ENCODE measurements at regions not wholly inside any gene's neighbourhood (a gene's known extent, or its start where the extent isn't known, plus 50 kb on each side); places are given as distances from the start of the nearest gene placed in this dataset.

DNA sequence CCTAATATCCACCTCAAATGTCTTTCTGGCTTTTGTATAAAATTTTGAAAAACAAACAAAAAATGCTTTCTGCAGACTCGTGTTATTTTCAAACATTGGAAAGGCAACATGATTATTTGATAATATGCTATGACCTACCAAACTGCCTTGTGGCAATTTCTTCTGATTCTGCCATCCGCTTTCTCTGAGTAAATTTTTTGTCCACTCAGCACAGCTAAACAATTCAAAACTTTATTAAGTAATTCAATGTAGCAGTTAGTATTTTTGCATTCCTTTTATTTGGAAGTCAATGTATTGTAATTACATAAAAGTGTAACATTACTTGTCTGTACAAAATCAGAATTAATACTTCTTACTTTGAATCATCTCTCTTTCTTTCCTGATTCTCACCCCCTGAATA, 1206.6 kb upstream of the EYS start:
- no peak overlapping the region for H3K27ac ChIP-seq (ENCODE audit: low read depth in 2 of 2, low read length in 1 of 2)
- no peaks in the 10 kb centered on the region for H3K27me3 ChIP-seq (ENCODE audit: control insufficient read depth in 1 of 2, insufficient read depth in 2 of 2, low read length in 2 of 2)
- H3K9me3 ChIP-seq (ENCODE audit: control insufficient read depth in 2 of 2, insufficient read depth in 1 of 2, low read depth in 1 of 2, low read length in 1 of 2), result no peaks in the 10 kb centered on the region
- no peak overlapping the region for H3K4me3 ChIP-seq (ENCODE audit: low read depth in 1 of 2, low read length in 2 of 2)
- H3K4me1 ChIP-seq (ENCODE audit: control insufficient read depth in 2 of 2, insufficient read depth in 2 of 2, low read length in 1 of 2), result no peaks in the 10 kb centered on the region
- no peaks in the 10 kb centered on the region for H3K36me3 ChIP-seq (ENCODE audit: control insufficient read depth in 2 of 2, insufficient read depth in 2 of 2, low read length in 1 of 2)
- WGBS, 2 donors, result 62 to 67% methylated on average over 2 of the region's 2 CpGs

DNA sequence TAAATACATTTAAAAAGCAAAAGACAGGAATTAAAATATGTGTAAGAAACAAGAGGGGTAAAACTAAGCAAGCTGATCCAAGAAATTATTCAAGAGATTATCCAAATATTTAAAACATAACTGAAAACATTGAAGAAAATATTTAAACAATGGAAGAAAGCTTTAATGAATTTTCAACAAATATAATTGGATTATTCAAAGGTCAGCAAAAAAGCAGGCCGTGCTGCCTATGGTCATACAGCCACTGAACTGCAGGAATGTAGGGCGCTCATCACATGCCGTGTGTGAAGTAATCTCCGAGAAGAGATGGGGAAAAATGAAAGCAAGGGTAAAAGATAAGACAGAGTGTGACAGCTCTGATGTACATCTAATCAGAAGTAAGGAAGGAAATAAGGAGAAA, 1195.4 kb upstream of the EYS start:
- Histone ChIP-seq H3K4me1 (ENCODE audit: control insufficient read depth in 2 of 2, insufficient read depth in 2 of 2, low read length in 1 of 2) (no peaks in the 10 kb centered on the region), H3K4me3 (ENCODE audit: low read depth in 1 of 2, low read length in 2 of 2) (no peak overlapping the region), H3K9me3 (ENCODE audit: control insufficient read depth in 2 of 2, insufficient read depth in 1 of 2, low read depth in 1 of 2, low read length in 1 of 2) (peaks cover 0 to 3% of the 10 kb centered on the region in 2 donors), H3K36me3 (ENCODE audit: control insufficient read depth in 2 of 2, insufficient read depth in 2 of 2, low read length in 1 of 2) (no peaks in the 10 kb centered on the region), H3K27me3 (ENCODE audit: control insufficient read depth in 1 of 2, insufficient read depth in 2 of 2, low read length in 2 of 2) (no peaks in the 10 kb centered on the region), H3K27ac (ENCODE audit: low read depth in 2 of 2, low read length in 1 of 2) (no peak overlapping the region)
- WGBS, 2 donors, result 41 to 45% methylated on average over 4 of the region's 4 CpGs

DNA sequence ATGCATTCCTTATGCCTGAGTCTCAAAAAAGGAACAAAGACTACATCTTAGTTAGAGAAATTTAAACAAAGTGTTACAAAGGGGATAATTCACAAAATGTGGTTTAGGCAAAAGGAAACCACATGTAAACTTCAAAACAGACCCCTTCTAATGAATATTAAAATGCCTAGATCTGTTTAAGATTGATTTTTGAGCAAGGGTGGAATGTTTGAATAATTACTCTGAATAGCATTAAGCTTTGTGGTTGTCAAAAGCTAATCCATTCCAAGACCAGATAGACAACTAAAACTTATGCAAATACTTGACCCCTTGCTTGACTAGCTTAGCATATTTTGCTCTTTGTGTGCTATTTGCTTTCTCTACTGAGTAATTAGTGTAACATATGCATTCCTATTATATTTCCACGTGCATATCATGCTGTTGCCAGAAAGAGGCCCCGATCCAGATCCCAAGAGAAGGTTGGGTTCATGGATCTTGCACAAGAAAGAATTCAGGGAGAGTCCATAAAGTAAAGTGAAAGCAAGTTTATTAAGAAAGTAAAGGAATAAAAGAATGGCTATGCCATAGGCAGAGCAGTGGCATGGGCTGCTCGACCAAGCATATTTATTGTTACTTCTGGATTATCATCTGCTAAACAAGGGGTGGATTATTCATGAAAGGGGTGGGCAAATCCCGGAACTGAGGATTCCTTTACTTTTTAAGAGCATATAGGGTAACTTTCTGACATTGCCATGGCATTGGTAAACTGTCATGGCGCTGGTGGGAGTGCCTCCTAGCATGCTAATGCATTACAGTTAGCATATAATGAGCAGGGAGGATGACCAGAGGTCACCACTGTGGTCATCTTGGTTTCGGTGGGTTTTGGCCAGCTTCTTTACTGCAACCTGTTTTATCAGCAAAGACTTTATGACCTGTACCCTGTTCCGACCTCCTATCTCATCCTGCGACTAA, 1193.4 kb upstream of the EYS start:
- 62 to 65% methylated on average over 8 of the region's 8 CpGs for WGBS, 2 donors
- Histone ChIP-seq H3K36me3 (ENCODE audit: control insufficient read depth in 2 of 2, insufficient read depth in 2 of 2, low read length in 1 of 2) (no peaks in the 10 kb centered on the region), H3K27me3 (ENCODE audit: control insufficient read depth in 1 of 2, insufficient read depth in 2 of 2, low read length in 2 of 2) (no peaks in the 10 kb centered on the region), H3K9me3 (ENCODE audit: control insufficient read depth in 2 of 2, insufficient read depth in 1 of 2, low read depth in 1 of 2, low read length in 1 of 2) (peaks cover 0 to 4% of the 10 kb centered on the region in 2 donors), H3K4me3 (ENCODE audit: low read depth in 1 of 2, low read length in 2 of 2) (no peak overlapping the region), H3K27ac (ENCODE audit: low read depth in 2 of 2, low read length in 1 of 2) (no peak overlapping the region), H3K4me1 (ENCODE audit: control insufficient read depth in 2 of 2, insufficient read depth in 2 of 2, low read length in 1 of 2) (no peaks in the 10 kb centered on the region)

DNA sequence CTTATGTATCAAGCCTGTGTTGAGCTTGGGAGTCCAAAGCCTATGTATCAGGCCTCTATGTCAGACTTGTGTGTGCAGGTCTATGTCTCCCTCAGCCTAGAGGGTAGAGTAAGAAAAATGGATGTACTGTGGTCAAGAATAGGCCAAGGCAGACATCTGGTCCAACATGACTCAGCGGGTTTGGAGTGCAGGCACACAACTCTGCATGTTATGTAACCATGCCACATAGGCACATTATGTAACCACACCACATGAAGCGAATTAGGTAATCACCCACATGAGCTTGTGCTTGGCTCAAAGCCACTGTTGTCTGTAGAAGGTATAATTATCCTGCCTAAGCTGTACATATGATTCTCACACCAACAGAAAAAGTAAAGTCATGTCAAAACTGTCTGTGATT, 1190.5 kb upstream of the EYS start:
- H3K4me1 ChIP-seq (ENCODE audit: control insufficient read depth in 2 of 2, insufficient read depth in 2 of 2, low read length in 1 of 2), result no peaks in the 10 kb centered on the region
- H3K36me3 ChIP-seq (ENCODE audit: control insufficient read depth in 2 of 2, insufficient read depth in 2 of 2, low read length in 1 of 2), result no peaks in the 10 kb centered on the region
- H3K9me3 ChIP-seq (ENCODE audit: control insufficient read depth in 2 of 2, insufficient read depth in 1 of 2, low read depth in 1 of 2, low read length in 1 of 2), result peaks cover 0 to 4% of the 10 kb centered on the region in 2 donors
- 73 to 86% methylated on average over 2 of the region's 2 CpGs for WGBS, 2 donors
- H3K27ac ChIP-seq (ENCODE audit: low read depth in 2 of 2, low read length in 1 of 2), result no peak overlapping the region
- H3K27me3 ChIP-seq (ENCODE audit: control insufficient read depth in 1 of 2, insufficient read depth in 2 of 2, low read length in 2 of 2), result no peaks in the 10 kb centered on the region
- no peak overlapping the region for H3K4me3 ChIP-seq (ENCODE audit: low read depth in 1 of 2, low read length in 2 of 2)

DNA sequence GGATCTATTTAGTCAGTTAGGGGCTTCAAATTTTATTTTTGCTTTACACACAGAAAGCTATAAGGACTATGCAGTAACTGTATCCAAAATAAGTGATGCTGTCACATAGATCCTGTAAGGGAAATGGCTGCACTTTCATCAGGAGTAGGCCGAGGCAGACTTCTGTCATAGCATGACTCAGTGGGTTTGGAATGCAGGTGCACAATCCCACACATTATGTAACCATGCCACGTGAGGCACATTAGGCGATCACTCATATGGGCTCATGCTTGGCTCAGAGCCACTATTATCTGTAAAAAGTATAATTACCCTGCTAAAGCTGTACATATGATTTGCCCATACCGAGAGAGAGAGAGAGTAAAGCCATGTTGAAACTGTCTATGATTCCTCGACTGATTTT, 1189.4 kb upstream of the EYS start:
- Histone ChIP-seq H3K27me3 (ENCODE audit: control insufficient read depth in 1 of 2, insufficient read depth in 2 of 2, low read length in 2 of 2) (no peaks in the 10 kb centered on the region), H3K9me3 (ENCODE audit: control insufficient read depth in 2 of 2, insufficient read depth in 1 of 2, low read depth in 1 of 2, low read length in 1 of 2) (peaks cover 0 to 4% of the 10 kb centered on the region in 2 donors), H3K27ac (ENCODE audit: low read depth in 2 of 2, low read length in 1 of 2) (no peak overlapping the region), H3K36me3 (ENCODE audit: control insufficient read depth in 2 of 2, insufficient read depth in 2 of 2, low read length in 1 of 2) (no peaks in the 10 kb centered on the region), H3K4me1 (ENCODE audit: control insufficient read depth in 2 of 2, insufficient read depth in 2 of 2, low read length in 1 of 2) (no peaks in the 10 kb centered on the region), H3K4me3 (ENCODE audit: low read depth in 1 of 2, low read length in 2 of 2) (no peak overlapping the region)
- 84 to 86% methylated on average over 5 of the region's 5 CpGs for WGBS, 2 donors

DNA sequence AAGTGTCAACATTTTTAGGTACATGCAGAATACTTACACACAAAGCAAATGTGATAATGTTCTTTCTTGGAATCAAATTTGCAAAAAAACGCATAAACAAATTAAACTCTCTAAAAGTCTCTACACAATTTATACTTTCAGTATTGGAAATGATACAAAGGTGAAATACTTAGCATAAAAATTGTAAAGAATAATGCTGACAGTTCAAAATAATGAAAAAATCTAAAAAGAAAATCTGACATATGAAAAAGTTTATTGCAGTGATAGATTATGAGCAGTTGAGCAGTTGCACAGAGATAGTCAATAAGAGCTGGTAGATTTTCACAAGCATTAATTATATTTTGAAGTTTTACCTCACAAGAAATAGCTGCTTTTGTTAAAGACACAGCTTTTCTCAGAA, 1176.4 kb upstream of the EYS start:
- no peak overlapping the region for H3K4me3 ChIP-seq (ENCODE audit: low read depth in 1 of 2, low read length in 2 of 2)
- peaks cover 2 to 10% of the 10 kb centered on the region in 2 donors for H3K9me3 ChIP-seq (ENCODE audit: control insufficient read depth in 2 of 2, insufficient read depth in 1 of 2, low read depth in 1 of 2, low read length in 1 of 2)
- 63 to 83% methylated on average over 1 of the region's 1 CpG for WGBS, 2 donors
- H3K4me1 ChIP-seq (ENCODE audit: control insufficient read depth in 2 of 2, insufficient read depth in 2 of 2, low read length in 1 of 2), result no peaks in the 10 kb centered on the region
- H3K27me3 ChIP-seq (ENCODE audit: control insufficient read depth in 1 of 2, insufficient read depth in 2 of 2, low read length in 2 of 2), result no peaks in the 10 kb centered on the region
- no peak overlapping the region for H3K27ac ChIP-seq (ENCODE audit: low read depth in 2 of 2, low read length in 1 of 2)
- H3K36me3 ChIP-seq (ENCODE audit: control insufficient read depth in 2 of 2, insufficient read depth in 2 of 2, low read length in 1 of 2), result no peaks in the 10 kb centered on the region

DNA sequence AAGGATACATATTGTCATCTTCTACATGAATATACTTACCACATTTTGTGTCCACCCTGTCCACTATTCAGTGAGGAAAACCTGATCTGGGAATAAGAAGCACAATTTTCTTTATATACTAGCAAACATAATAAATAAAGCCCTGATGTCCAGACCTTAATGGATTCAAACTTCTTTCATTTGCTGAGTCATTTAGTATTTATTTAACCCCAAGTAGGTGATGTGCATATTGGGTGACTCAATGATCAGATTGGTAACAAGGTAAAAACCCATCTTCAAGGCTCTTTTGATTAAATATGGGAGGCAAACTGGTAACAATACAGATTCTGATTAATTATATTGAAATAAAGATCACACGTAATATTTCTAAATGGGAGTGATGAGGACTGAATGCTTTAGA, 1159.8 kb upstream of the EYS start:
- Histone ChIP-seq H3K36me3 (ENCODE audit: control insufficient read depth in 2 of 2, insufficient read depth in 2 of 2, low read length in 1 of 2) (no peaks in the 10 kb centered on the region), H3K9me3 (ENCODE audit: control insufficient read depth in 2 of 2, insufficient read depth in 1 of 2, low read depth in 1 of 2, low read length in 1 of 2) (no peaks in the 10 kb centered on the region), H3K4me3 (ENCODE audit: low read depth in 1 of 2, low read length in 2 of 2) (no peak overlapping the region), H3K4me1 (ENCODE audit: control insufficient read depth in 2 of 2, insufficient read depth in 2 of 2, low read length in 1 of 2) (no peaks in the 10 kb centered on the region), H3K27me3 (ENCODE audit: control insufficient read depth in 1 of 2, insufficient read depth in 2 of 2, low read length in 2 of 2) (no peaks in the 10 kb centered on the region), H3K27ac (ENCODE audit: low read depth in 2 of 2, low read length in 1 of 2) (no peak overlapping the region)
- WGBS, 2 donors, result 87 to 95% methylated on average over 1 of the region's 1 CpG

DNA sequence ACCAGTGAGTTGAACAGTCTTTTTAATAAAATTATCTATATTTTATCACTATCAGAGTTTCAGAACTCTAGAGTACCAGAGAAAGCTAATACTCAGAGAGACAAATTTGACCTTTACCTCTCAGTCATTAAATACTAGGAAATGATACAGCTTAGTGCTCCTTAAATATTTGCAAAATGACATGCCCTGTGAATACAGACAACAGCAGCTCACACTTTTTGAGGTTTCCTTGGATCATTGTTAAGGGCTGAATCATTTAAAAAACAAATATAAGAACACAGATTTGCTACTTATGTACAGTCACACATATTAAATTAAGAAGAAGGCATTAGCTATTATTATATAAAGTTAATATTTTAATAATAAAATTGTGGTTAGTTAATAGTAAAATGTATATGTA, 1158.7 kb upstream of the EYS start:
- H3K4me1 ChIP-seq (ENCODE audit: control insufficient read depth in 2 of 2, insufficient read depth in 2 of 2, low read length in 1 of 2), result no peaks in the 10 kb centered on the region
- H3K4me3 ChIP-seq (ENCODE audit: low read depth in 1 of 2, low read length in 2 of 2), result no peak overlapping the region
- H3K27me3 ChIP-seq (ENCODE audit: control insufficient read depth in 1 of 2, insufficient read depth in 2 of 2, low read length in 2 of 2), result no peaks in the 10 kb centered on the region
- H3K27ac ChIP-seq (ENCODE audit: low read depth in 2 of 2, low read length in 1 of 2), result no peak overlapping the region
- H3K36me3 ChIP-seq (ENCODE audit: control insufficient read depth in 2 of 2, insufficient read depth in 2 of 2, low read length in 1 of 2), result no peaks in the 10 kb centered on the region
- no peaks in the 10 kb centered on the region for H3K9me3 ChIP-seq (ENCODE audit: control insufficient read depth in 2 of 2, insufficient read depth in 1 of 2, low read depth in 1 of 2, low read length in 1 of 2)

DNA sequence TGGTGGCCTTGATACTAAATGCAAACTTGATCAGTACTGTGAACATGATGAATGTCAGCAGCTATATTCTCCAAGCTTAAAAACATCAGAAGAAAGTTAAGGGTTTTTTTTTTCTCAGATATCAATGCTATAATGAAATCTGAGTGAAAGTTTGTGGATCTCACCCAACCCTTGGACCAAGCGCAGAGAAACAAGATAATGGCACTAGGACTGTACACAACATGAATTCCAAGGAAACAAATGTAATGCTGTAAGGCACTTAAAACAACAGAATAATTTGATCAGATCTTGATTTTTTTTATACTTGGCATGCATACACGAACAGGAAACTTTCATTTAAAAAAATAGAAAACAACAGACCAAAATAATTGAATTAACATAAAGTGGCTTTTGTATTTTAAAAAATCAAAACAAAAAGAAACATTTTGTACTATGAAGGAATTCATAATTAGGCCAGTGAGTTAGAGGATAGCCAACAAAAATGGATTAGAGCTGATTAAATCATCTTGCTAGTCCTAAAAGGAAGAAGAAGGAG, 1154.0 kb upstream of the EYS start:
- 43 to 46% methylated on average over 2 of the region's 2 CpGs for WGBS, 2 donors
- peaks cover 0 to 4% of the 10 kb centered on the region in 2 donors for H3K9me3 ChIP-seq (ENCODE audit: control insufficient read depth in 2 of 2, insufficient read depth in 1 of 2, low read depth in 1 of 2, low read length in 1 of 2)
- H3K4me1 ChIP-seq (ENCODE audit: control insufficient read depth in 2 of 2, insufficient read depth in 2 of 2, low read length in 1 of 2), result no peaks in the 10 kb centered on the region
- no peaks in the 10 kb centered on the region for H3K36me3 ChIP-seq (ENCODE audit: control insufficient read depth in 2 of 2, insufficient read depth in 2 of 2, low read length in 1 of 2)
- H3K27me3 ChIP-seq (ENCODE audit: control insufficient read depth in 1 of 2, insufficient read depth in 2 of 2, low read length in 2 of 2), result no peaks in the 10 kb centered on the region
- no peak overlapping the region for H3K27ac ChIP-seq (ENCODE audit: low read depth in 2 of 2, low read length in 1 of 2)
- no peak overlapping the region for H3K4me3 ChIP-seq (ENCODE audit: low read depth in 1 of 2, low read length in 2 of 2)

DNA sequence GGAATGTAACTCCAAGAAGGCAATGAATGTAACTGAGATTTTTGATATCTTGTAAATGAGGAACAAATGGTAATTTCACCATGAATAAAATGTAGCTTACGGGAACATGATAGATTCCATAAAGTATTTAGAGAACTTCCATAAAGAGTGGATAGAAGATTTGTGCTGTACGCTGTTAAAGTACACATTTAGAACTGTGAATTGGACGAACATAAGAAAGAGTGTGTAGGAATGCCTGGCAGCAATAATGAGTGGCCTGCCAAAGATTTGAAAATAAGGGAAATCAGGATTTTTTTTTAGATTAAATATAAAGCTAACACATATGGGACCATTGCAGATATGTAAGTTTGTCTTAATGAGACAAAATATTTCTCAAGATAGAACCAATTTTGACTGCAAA, 1153.3 kb upstream of the EYS start:
- Histone ChIP-seq H3K4me3 (ENCODE audit: low read depth in 1 of 2, low read length in 2 of 2) (no peak overlapping the region), H3K4me1 (ENCODE audit: control insufficient read depth in 2 of 2, insufficient read depth in 2 of 2, low read length in 1 of 2) (no peaks in the 10 kb centered on the region), H3K36me3 (ENCODE audit: control insufficient read depth in 2 of 2, insufficient read depth in 2 of 2, low read length in 1 of 2) (no peaks in the 10 kb centered on the region), H3K27ac (ENCODE audit: low read depth in 2 of 2, low read length in 1 of 2) (no peak overlapping the region), H3K27me3 (ENCODE audit: control insufficient read depth in 1 of 2, insufficient read depth in 2 of 2, low read length in 2 of 2) (no peaks in the 10 kb centered on the region), H3K9me3 (ENCODE audit: control insufficient read depth in 2 of 2, insufficient read depth in 1 of 2, low read depth in 1 of 2, low read length in 1 of 2) (peaks cover 0 to 4% of the 10 kb centered on the region in 2 donors)
- 56 to 63% methylated on average over 3 of the region's 3 CpGs for WGBS, 2 donors

All from esophagus (tissue), 2 donors.